ENCODE measurements at regions not wholly inside any gene's neighbourhood (a gene's known extent, or its start where the extent isn't known, plus 50 kb on each side); places are given as distances from the start of the nearest gene placed in this dataset.

DNA sequence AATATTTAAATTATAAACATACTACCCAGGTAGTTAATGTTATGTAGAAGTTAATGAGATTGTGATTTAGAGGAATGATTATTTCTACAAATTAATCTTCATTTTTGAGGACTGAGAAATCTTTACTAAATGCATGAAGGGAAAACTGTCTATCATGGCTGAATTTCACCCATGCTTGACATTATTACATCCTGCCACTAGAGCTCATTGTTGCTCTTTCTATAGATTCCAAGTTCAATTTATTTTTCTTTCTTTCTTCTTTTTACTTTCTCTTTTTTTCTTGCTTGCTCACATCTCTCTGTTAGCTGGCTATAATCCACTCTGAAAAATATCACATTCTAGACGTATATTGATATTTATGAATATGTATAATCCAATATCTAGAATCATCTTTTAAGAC is 505.0 kb upstream of the KLHL1 start:
- no peaks in the 10 kb centered on the region for H3K36me3 ChIP-seq (replicated peaks; ENCODE audit: control insufficient read depth, insufficient read depth, low read length)
- H3K4me3 ChIP-seq (ENCODE audit: insufficient read depth, low read depth, low read length), result no peak overlapping the region
- no peaks in the 10 kb centered on the region for H3K27me3 ChIP-seq (ENCODE audit: control insufficient read depth, insufficient read depth, low read length)
- no peak for DNase-seq

DNA sequence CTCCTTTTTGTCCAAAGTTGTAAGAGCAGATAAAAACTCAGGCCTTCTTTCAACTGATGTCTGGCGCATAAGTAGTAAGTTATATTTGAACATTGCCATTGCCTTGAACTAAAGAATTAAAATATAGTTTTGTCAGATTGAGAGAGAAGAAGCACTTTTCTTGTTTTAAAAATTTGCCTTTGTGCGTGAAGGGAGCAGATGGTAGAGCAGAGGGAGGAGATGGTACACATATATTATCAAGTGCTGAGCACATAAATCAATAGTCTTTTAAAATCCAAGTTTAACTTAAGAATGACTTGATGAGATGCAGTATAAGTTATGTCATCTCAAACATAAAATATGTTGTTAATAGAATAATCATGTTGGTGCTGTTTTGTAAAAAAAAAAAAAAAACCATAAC is 504.6 kb upstream of the KLHL1 start:
- DNase-seq, result no peak
- Histone ChIP-seq H3K4me3 (ENCODE audit: insufficient read depth, low read depth, low read length) (no peak overlapping the region), H3K36me3 (replicated peaks; ENCODE audit: control insufficient read depth, insufficient read depth, low read length) (no peaks in the 10 kb centered on the region), H3K27me3 (ENCODE audit: control insufficient read depth, insufficient read depth, low read length) (no peaks in the 10 kb centered on the region)

DNA sequence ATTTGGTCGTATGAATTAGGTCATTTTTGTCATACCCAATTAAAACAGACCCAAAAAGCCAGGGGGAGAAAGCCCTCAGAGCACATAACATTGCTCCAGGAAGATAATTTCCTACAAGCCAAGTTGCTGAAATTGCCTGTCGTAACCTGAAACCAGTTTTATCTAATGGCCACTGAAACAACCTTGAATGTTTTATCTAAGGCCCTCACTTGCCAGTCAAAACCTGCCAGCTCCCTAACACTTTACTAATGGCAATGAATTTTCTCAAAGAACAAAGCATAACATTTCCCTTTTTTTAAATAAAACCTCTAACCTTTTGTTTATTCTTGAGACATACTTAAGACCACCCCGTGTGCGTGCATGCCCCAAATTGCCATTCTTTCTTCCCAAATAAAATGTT is 496.2 kb upstream of the KLHL1 start:
- no peaks in the 10 kb centered on the region for H3K27me3 ChIP-seq (ENCODE audit: control insufficient read depth, insufficient read depth, low read length)
- H3K4me3 ChIP-seq (ENCODE audit: insufficient read depth, low read depth, low read length), result no peak overlapping the region
- no peak for DNase-seq

DNA sequence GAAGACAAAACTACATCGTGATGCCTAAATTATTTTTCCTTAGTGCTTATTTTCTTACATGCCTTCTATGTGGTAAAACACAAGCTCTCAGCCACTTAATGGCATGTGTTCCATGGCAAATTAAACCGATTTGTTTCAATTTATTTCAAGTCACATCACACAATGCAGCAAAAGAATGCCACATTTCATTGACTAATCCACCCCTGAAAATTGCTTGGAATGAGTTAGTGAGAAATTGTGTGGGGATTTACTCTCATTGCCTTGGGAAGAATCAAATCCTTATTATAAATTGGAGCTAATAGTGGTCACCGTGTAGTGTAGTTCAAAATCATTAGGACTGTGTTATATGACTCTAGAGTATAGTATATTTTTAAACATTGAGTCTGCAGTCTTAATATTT is 485.5 kb upstream of the KLHL1 start:
- H3K27me3 ChIP-seq (ENCODE audit: control insufficient read depth, insufficient read depth, low read length), result no peaks in the 10 kb centered on the region
- no peak overlapping the region for H3K4me3 ChIP-seq (ENCODE audit: insufficient read depth, low read depth, low read length)
- no peaks in the 10 kb centered on the region for H3K36me3 ChIP-seq (replicated peaks; ENCODE audit: control insufficient read depth, insufficient read depth, low read length)
- DNase-seq, result no peak

More for the DNA sequence above, 496.2 kb upstream of the KLHL1 start:
- H3K36me3 ChIP-seq (replicated peaks; ENCODE audit: control insufficient read depth, insufficient read depth, low read length), result no peaks in the 10 kb centered on the region

DNA sequence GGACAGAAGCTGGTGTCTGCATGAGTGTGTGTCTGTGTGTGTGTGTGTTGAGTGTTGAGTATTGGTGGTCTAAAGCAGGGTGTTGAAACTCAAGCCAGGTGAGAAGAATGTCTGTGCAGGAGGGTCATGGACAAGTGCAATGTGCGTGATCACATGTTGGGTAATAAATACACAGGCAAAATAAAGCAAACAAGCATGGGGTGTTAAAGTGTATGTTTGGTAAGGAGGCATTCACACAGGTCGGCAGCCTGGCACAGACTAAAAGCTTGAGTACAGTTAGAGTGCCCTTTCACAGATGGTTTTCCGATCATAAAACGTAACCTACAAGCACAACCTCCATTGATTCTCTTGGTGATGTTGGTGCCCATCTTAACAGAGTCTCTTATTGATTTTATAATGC is 476.9 kb upstream of the KLHL1 start:
- no peak for DNase-seq
- Histone ChIP-seq H3K4me3 (ENCODE audit: insufficient read depth, low read depth, low read length) (no peak overlapping the region), H3K27me3 (ENCODE audit: control insufficient read depth, insufficient read depth, low read length) (no peaks in the 10 kb centered on the region), H3K36me3 (replicated peaks; ENCODE audit: control insufficient read depth, insufficient read depth, low read length) (no peaks in the 10 kb centered on the region)

DNA sequence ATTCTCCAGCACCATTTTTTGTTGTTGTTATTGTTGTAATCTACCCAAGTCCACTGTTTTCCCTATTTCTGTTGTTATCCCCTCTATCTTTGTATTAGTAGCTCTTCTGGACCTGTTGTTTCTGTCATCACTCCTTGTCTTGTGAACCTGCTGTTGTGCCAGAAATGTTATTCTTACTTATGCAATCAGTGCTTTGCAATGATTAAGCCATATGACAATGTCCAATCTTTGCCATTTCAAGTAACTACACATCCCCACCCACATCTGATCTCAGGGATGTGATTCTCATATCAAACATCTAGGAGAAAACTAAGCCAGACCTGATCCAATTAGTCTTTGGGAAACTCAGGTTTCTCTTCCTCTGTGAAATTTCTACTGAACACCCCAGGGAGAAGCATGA is 472.6 kb upstream of the KLHL1 start:
- H3K27me3 ChIP-seq (ENCODE audit: control insufficient read depth, insufficient read depth, low read length), result no peaks in the 10 kb centered on the region
- no peak overlapping the region for H3K4me3 ChIP-seq (ENCODE audit: insufficient read depth, low read depth, low read length)
- no peaks in the 10 kb centered on the region for H3K36me3 ChIP-seq (replicated peaks; ENCODE audit: control insufficient read depth, insufficient read depth, low read length)
- DNase-seq, result no peak

DNA sequence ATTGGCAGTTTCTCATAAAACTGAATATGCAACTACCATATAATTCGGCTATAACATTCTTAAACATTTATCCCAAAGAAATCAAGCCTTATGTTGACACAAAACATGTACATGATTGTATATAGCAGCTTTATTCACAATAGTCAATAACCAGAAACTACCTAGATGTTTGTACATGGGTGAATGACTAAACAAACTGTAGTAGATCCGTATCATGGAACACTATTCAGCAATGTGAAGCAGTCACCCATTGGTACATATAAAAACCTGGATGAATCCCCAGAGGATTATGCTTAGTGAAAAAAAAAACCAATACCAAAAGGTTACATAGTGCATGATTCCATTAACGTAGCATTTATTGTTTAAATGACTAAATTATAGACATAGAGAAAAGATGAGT is 471.7 kb upstream of the KLHL1 start:
- H3K4me3 ChIP-seq (ENCODE audit: insufficient read depth, low read depth, low read length), result no peak overlapping the region
- no peak for DNase-seq
- no peaks in the 10 kb centered on the region for H3K27me3 ChIP-seq (ENCODE audit: control insufficient read depth, insufficient read depth, low read length)
- H3K36me3 ChIP-seq (replicated peaks; ENCODE audit: control insufficient read depth, insufficient read depth, low read length), result no peaks in the 10 kb centered on the region

- no peaks in the 10 kb centered on the region for H3K36me3 ChIP-seq (replicated peaks; ENCODE audit: control insufficient read depth, insufficient read depth, low read length)
- DNase-seq, result no peak
- no peaks in the 10 kb centered on the region for H3K27me3 ChIP-seq (ENCODE audit: control insufficient read depth, insufficient read depth, low read length)
- H3K4me3 ChIP-seq (ENCODE audit: insufficient read depth, low read depth, low read length), result no peak overlapping the region
These were observed 463.0 kb upstream of the KLHL1 start for GRCh38 chr13:70571221-70571620.

- no peaks in the 10 kb centered on the region for H3K27me3 ChIP-seq (ENCODE audit: control insufficient read depth, insufficient read depth, low read length)
- DNase-seq, result peak; percentile 2
- no peaks in the 10 kb centered on the region for H3K36me3 ChIP-seq (replicated peaks; ENCODE audit: control insufficient read depth, insufficient read depth, low read length)
- no peak overlapping the region for H3K4me3 ChIP-seq (ENCODE audit: insufficient read depth, low read depth, low read length)
These were observed 460.3 kb upstream of the KLHL1 start for GRCh38 chr13:70568571-70568970.

- Histone ChIP-seq H3K4me3 (ENCODE audit: insufficient read depth, low read depth, low read length) (no peak overlapping the region), H3K36me3 (replicated peaks; ENCODE audit: control insufficient read depth, insufficient read depth, low read length) (no peaks in the 10 kb centered on the region), H3K27me3 (ENCODE audit: control insufficient read depth, insufficient read depth, low read length) (no peaks in the 10 kb centered on the region)
- DNase-seq, result no peak
These were observed 436.5 kb upstream of the KLHL1 start for GRCh38 chr13:70544706-70545105.

DNA sequence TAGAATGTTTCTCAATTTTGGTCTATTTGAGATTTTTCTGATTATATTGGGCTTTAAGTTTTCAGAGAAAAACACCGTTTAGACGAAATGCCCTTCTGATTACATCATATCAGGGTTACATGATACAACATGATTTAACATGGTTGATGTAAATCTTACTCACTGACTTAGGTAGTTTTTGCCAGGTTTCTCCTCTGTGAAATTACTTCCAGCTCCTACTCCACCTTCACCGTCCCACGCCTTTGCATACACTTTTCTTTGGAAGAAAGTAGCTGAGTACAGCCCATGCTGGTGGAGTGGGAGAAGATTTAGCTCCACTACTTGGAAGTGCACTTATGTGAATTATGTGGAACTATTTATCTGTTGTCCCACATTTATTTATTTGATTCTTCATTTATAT is 433.2 kb upstream of the KLHL1 start:
- Histone ChIP-seq H3K27me3 (ENCODE audit: control insufficient read depth, insufficient read depth, low read length) (no peaks in the 10 kb centered on the region), H3K36me3 (replicated peaks; ENCODE audit: control insufficient read depth, insufficient read depth, low read length) (no peaks in the 10 kb centered on the region), H3K4me3 (ENCODE audit: insufficient read depth, low read depth, low read length) (no peak overlapping the region)
- no peak for DNase-seq

DNA sequence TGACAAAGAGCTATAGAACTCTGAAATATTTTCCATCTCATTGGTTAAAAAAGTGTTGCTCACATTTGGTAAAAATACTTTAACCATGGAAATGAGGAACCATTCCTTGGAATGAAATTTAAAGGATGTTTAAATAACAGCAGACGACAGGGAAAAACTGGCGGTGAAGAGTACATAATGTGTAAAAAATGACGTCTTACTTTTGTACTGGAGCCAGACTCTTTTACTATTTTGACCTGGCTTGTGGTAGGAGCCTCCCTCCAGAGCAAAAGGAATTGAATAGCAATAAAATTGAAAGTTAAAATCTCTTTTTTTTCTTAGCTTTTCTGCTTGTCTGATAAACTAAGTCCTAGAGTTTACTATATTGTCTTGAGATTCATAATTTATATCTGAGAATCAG is 426.2 kb upstream of the KLHL1 start:
- no peak overlapping the region for H3K4me3 ChIP-seq (ENCODE audit: insufficient read depth, low read depth, low read length)
- no peak for DNase-seq
- no peaks in the 10 kb centered on the region for H3K36me3 ChIP-seq (replicated peaks; ENCODE audit: control insufficient read depth, insufficient read depth, low read length)
- no peaks in the 10 kb centered on the region for H3K27me3 ChIP-seq (ENCODE audit: control insufficient read depth, insufficient read depth, low read length)

DNA sequence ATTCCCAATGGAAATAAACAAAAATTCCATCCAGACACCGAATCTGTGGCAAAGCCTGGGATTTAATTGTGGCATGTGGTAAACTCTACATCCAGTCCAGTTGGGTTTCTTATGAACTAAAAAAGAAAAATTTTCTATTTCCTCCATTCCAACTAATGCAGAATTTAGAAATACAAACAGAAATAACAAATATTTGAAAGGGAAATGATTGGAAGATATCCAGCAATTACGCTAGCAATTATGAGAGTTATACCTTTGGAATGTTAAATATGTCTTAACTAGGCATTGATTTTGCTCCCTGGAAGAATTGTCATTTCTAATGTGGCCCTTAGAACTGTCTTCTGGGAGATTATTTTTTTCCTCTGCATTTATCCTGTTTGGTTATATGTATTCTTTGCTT is 421.4 kb upstream of the KLHL1 start:
- Histone ChIP-seq H3K27me3 (ENCODE audit: control insufficient read depth, insufficient read depth, low read length) (no peaks in the 10 kb centered on the region), H3K4me3 (ENCODE audit: insufficient read depth, low read depth, low read length) (no peak overlapping the region), H3K36me3 (replicated peaks; ENCODE audit: control insufficient read depth, insufficient read depth, low read length) (no peaks in the 10 kb centered on the region)
- DNase-seq, result no peak

GRCh38 chr13:70527599-70527998 is 419.3 kb upstream of the KLHL1 start:
- no peak for DNase-seq
- H3K4me3 ChIP-seq (ENCODE audit: insufficient read depth, low read depth, low read length), result no peak overlapping the region
- no peaks in the 10 kb centered on the region for H3K27me3 ChIP-seq (ENCODE audit: control insufficient read depth, insufficient read depth, low read length)
- no peaks in the 10 kb centered on the region for H3K36me3 ChIP-seq (replicated peaks; ENCODE audit: control insufficient read depth, insufficient read depth, low read length)

DNA sequence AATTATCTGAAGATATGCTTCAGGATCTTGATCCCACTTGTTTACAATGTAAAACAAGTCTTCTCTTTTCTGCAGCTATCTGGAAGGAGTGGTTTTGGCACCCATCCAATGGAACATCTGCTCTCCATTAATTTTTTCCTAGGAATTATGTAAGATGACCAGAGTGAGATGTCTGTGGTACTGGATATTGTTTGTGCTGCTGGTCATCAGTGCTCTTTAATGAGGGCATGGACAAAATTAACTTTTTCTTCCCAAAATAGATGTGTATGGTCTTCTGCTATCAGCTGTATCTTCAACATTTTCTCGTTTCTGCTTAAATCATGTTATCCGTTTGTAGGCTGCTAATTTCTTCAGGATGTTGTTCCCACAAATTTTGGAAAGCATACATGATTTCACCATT is 415.4 kb upstream of the KLHL1 start:
- no peaks in the 10 kb centered on the region for H3K36me3 ChIP-seq (replicated peaks; ENCODE audit: control insufficient read depth, insufficient read depth, low read length)
- no peak for DNase-seq
- no peak overlapping the region for H3K4me3 ChIP-seq (ENCODE audit: insufficient read depth, low read depth, low read length)
- no peaks in the 10 kb centered on the region for H3K27me3 ChIP-seq (ENCODE audit: control insufficient read depth, insufficient read depth, low read length)

GRCh38 chr13:70520275-70521036 is 412.2 kb upstream of the KLHL1 start:
- Histone ChIP-seq H3K36me3 (replicated peaks; ENCODE audit: control insufficient read depth, insufficient read depth, low read length) (no peaks in the 10 kb centered on the region), H3K27me3 (ENCODE audit: control insufficient read depth, insufficient read depth, low read length) (no peaks in the 10 kb centered on the region), H3K4me3 (ENCODE audit: insufficient read depth, low read depth, low read length) (no peak overlapping the region)
- no peak for DNase-seq

Measured in H7 (cell line).